SH-SY5Y (cell line): ENCODE measurements at regions not wholly inside any gene's neighbourhood (a gene's known extent, or its start where the extent isn't known, plus 50 kb on each side); places are given as distances from the start of the nearest gene placed in this dataset.

ENCODE experiments used
- GATA2 ChIP-seq: IDR thresholded peaks from 2 replicates; pipeline ENCODE4 v1.6.1; 2011; ENCODE audit warnings: mild to moderate bottlenecking, low read depth, low read length
- GATA3 ChIP-seq: IDR thresholded peaks from 2 replicates; pipeline ENCODE4 v1.6.1; 2011; ENCODE audit warnings: low read depth, mild to moderate bottlenecking, low read length, moderate library complexity

GRCh38 chr5:40405996-40406740 is 273.5 kb upstream of the PTGER4 start:
- TF ChIP-seq GATA2 (no peak), GATA3 (no peak)
